MCF 10A (cell line): ENCODE measurements at regions not wholly inside any gene's neighbourhood (a gene's known extent, or its start where the extent isn't known, plus 50 kb on each side); places are given as distances from the start of the nearest gene placed in this dataset.
A peak's percentile ranks its signal among the peaks of the same experiment; 100 is the strongest.

Source experiments
- BruUV-seq: library from RNA; stranded (reverse); fragments of 400-500 nt; replicated peaks from 2 replicates; lab custom pipeline; 2021; lab: Mats Ljungman, UMichigan
- CTCF ChIA-PET: fragments of 300-600 bp; sonication (Branson Sonifier 250); formaldehyde crosslinking; extraction: SDS; loops from one replicate; lab custom pipeline; 2021; ENCODE audit warnings: antibody characterized with exemption, inconsistent platforms; lab: Yijun Ruan, JAX
- POLR2A ChIA-PET: fragments of 300-600, 350-650 bp; sonication (Branson Sonifier 250); formaldehyde crosslinking; extraction: SDS; loops from one replicate; lab custom pipeline; 2020; ENCODE audit warnings: antibody characterized with exemption, inconsistent platforms; lab: Yijun Ruan, JAX
- DNase-seq: peaks from one replicate; pipeline ENCODE4 v3.0.0-alpha.2; 2018; ENCODE audit not compliant: unreplicated experiment
- H3K27ac Mint-ChIP-seq: one replicate; pipeline ENCODE4 v1.8.0; 2022; ENCODE audit warnings: mild to moderate bottlenecking, low read depth, mixed read lengths; ENCODE audit not compliant: unreplicated experiment
- H3K27me3 Mint-ChIP-seq: one replicate; pipeline ENCODE4 v1.8.0; 2022; ENCODE audit warnings: mixed read lengths; ENCODE audit not compliant: insufficient read depth, unreplicated experiment
- H3K36me3 Mint-ChIP-seq: one replicate; pipeline ENCODE4 v1.8.0; 2022; ENCODE audit warnings: mild to moderate bottlenecking, moderate library complexity, mixed read lengths; ENCODE audit not compliant: insufficient read depth, unreplicated experiment
- H3K4me1 Mint-ChIP-seq: one replicate; pipeline ENCODE4 v1.8.0; 2022; ENCODE audit warnings: mixed read lengths; ENCODE audit not compliant: insufficient read depth, unreplicated experiment
- H3K4me3 Mint-ChIP-seq: one replicate; pipeline ENCODE4 v1.8.0; 2022; ENCODE audit warnings: mild to moderate bottlenecking, moderate library complexity, mixed read lengths; ENCODE audit not compliant: unreplicated experiment
- H3K9me3 Mint-ChIP-seq: one replicate; pipeline ENCODE4 v1.8.0; 2022; ENCODE audit warnings: mixed read lengths; ENCODE audit not compliant: unreplicated experiment
- CTCF ChIP-seq: fragments of 200-600 bp; IDR thresholded peaks from one replicate; pipeline ENCODE4 v1.8.0; 2022; ENCODE audit warnings: antibody characterized with exemption, mild to moderate bottlenecking; ENCODE audit not compliant: unreplicated experiment
- intact Hi-C: fragments of 100-400 bp; cut with micrococcal nuclease; formaldehyde crosslinking; loops from 2 replicates; pipeline ENCODE4 v1.14.1; 2022

- peak; percentile 62 for DNase-seq
- POLR2A ChIA-PET: interaction anchor here (0.6 to 3.7 kb wide), 42 partner anchors 8 to 632 kb away, joined by 3 to 57 read pairs (median 4); partner anchors contain the start of gene PIK3R1
- Mint-ChIP-seq H3K9me3 (peaks cover 7% of the 10 kb centered on the region), H3K4me1 (peaks cover 42% of the 10 kb centered on the region), H3K36me3 (no peaks in the 10 kb centered on the region), H3K4me3 (no peak overlapping the region), H3K27ac (peak overlapping the region; percentile 74), H3K27me3 (no peaks in the 10 kb centered on the region)
- CTCF ChIA-PET: interaction anchor here (0.5 to 1.3 kb wide), 7 partner anchors 109 to 1015 kb away, joined by 3 to 4 read pairs (median 3); no protein-coding TSS in a partner anchor
- intact Hi-C loops: no loop called here
- no TSS peak for BruUV-seq
- TF ChIP-seq CTCF: no peak
Measured at GRCh38 chr5:67879620-67880510, 335.7 kb upstream of the PIK3R1 start.

GRCh38 chr5:67878933-67879332 is 336.6 kb upstream of the PIK3R1 start:
- Mint-ChIP-seq H3K4me1 (peaks cover 42% of the 10 kb centered on the region), H3K36me3 (no peaks in the 10 kb centered on the region), H3K9me3 (peaks cover 7% of the 10 kb centered on the region), H3K27me3 (no peaks in the 10 kb centered on the region), H3K4me3 (no peak overlapping the region), H3K27ac (peak overlapping the region; percentile 74)
- intact Hi-C loops: no loop called here
- no TSS peak for BruUV-seq
- no peak for DNase-seq
- ChIA-PET CTCF (interaction anchor here (0.7 to 0.8 kb wide), 2 partner anchors 110 to 227 kb away, joined by 3 to 4 read pairs; no protein-coding TSS in a partner anchor), POLR2A (interaction anchor here (0.6 to 3.7 kb wide), 25 partner anchors 9 to 631 kb away, joined by 3 to 57 read pairs (median 5); partner anchors contain the start of gene PIK3R1)
- TF ChIP-seq CTCF: no peak

- no peak for DNase-seq
- H3K27me3 Mint-ChIP-seq: no peaks in the 10 kb centered on the region
- H3K4me1 Mint-ChIP-seq: peaks cover 35% of the 10 kb centered on the region
- no peaks in the 10 kb centered on the region for H3K36me3 Mint-ChIP-seq
- intact Hi-C loops: no loop called here
- no TSS peak for BruUV-seq
- peaks cover 7% of the 10 kb centered on the region for H3K9me3 Mint-ChIP-seq
- H3K4me3 Mint-ChIP-seq: no peak overlapping the region
- TF ChIP-seq CTCF: no peak
- ChIA-PET CTCF (interaction anchor here (0.5 kb wide), 1 partner anchor 1075 kb away, joined by 5 read pairs; no protein-coding TSS in a partner anchor), POLR2A (interaction anchor here (0.9 to 2.3 kb wide), 3 partner anchors 12 to 627 kb away, joined by 3 to 4 read pairs (median 4); no protein-coding TSS in a partner anchor)
- H3K27ac Mint-ChIP-seq: no peak overlapping the region
Measured at GRCh38 chr5:67876371-67876770, 339.2 kb upstream of the PIK3R1 start.

GRCh38 chr5:67875601-67876000 is 340.0 kb upstream of the PIK3R1 start:
- H3K36me3 Mint-ChIP-seq: no peaks in the 10 kb centered on the region
- no TSS peak for BruUV-seq
- peaks cover 27% of the 10 kb centered on the region for H3K4me1 Mint-ChIP-seq
- no peak for TF ChIP-seq CTCF
- peaks cover 7% of the 10 kb centered on the region for H3K9me3 Mint-ChIP-seq
- DNase-seq: no peak
- ChIA-PET POLR2A (interaction anchor here (0.9 to 2.3 kb wide), 3 partner anchors 12 to 626 kb away, joined by 3 to 4 read pairs (median 4); no protein-coding TSS in a partner anchor), CTCF (interaction anchor here (0.5 kb wide), 1 partner anchor 1076 kb away, joined by 5 read pairs; no protein-coding TSS in a partner anchor)
- no peak overlapping the region for H3K27ac Mint-ChIP-seq
- intact Hi-C loops: no loop called here
- no peak overlapping the region for H3K4me3 Mint-ChIP-seq
- no peaks in the 10 kb centered on the region for H3K27me3 Mint-ChIP-seq
